Endothelial cell of umbilical vein (primary cell): ENCODE measurements at regions not wholly inside any gene's neighbourhood (a gene's known extent, or its start where the extent isn't known, plus 50 kb on each side); places are given as distances from the start of the nearest gene placed in this dataset.

Experiments
- BruUV-seq: library from RNA; stranded (reverse); fragments of 400-500 nt; replicated peaks from 2 replicates; lab custom pipeline; 2021; lab: Mats Ljungman, UMichigan
- CTCF ChIA-PET: fragments of 300-600, 350-600 bp; sonication (Branson Sonifier 250); formaldehyde crosslinking; loops from one replicate; lab custom pipeline; 2021; ENCODE audit warnings: antibody characterized with exemption, inconsistent platforms; lab: Charles Lee
- POLR2A ChIA-PET: fragments of 300-600, 350-600 bp; sonication (Branson Sonifier 250); formaldehyde crosslinking; loops from one replicate; lab custom pipeline; 2021; ENCODE audit warnings: antibody characterized with exemption, inconsistent platforms; lab: Charles Lee
- DNase-seq: peaks from one replicate; pipeline ENCODE4 v3.0.0-alpha.2; 2011; ENCODE audit warnings: low read depth, low spot score
- FAIRE-seq: peaks from 2 replicates; lab custom pipeline; 2011; peaks lifted over from hg19 to GRCh38; lab: Jason Lieb, UNC
- H2AFZ ChIP-seq: 2 replicates; pipeline ENCODE4 v1.6.0; 2012; ENCODE audit warnings: low read depth, low read length, control low read depth, inconsistent platforms
- H3K27ac ChIP-seq: 2 replicates; pipeline ENCODE4 v1.5.1; 2011; ENCODE audit warnings: low read depth, mild to moderate bottlenecking, control low read depth, low read length, moderate library complexity; ENCODE audit not compliant: insufficient read depth
- H3K27me3 ChIP-seq, 2 experiments: 2 replicates each; pipeline versions ENCODE4 v1.6.0 to v1.6.1; 2011; ENCODE audit warnings: low read length in 2 of 2, mixed read lengths in 1 of 2; ENCODE audit not compliant: control insufficient read depth in 2 of 2, insufficient read depth in 2 of 2
- H3K36me3 ChIP-seq, 2 experiments: 2 replicates in 1 of 2; 3 replicates in 1 of 2; pipeline ENCODE4 v1.5.1; 2011; ENCODE audit warnings: low read length in 2 of 2, mild to moderate bottlenecking in 1 of 2, moderate library complexity in 1 of 2; ENCODE audit not compliant: control insufficient read depth in 2 of 2, insufficient read depth in 2 of 2; ENCODE audit errors: extremely low read depth in 1 of 2
- H3K4me1 ChIP-seq: 3 replicates; pipeline ENCODE4 v1.5.1; 2011; ENCODE audit warnings: mild to moderate bottlenecking, low read length; ENCODE audit not compliant: control insufficient read depth, insufficient read depth; ENCODE audit errors: extremely low read depth
- H3K4me2 ChIP-seq: 2 replicates; pipeline ENCODE4 v1.6.1; 2011; ENCODE audit warnings: low read length, control low read depth, mixed read lengths; ENCODE audit not compliant: insufficient read depth
- H3K4me3 ChIP-seq, 3 experiments: fragments of 200-600 bp in 1 of 3; sonication (generic), shearing (Covaris generic) in 1 of 3; replicated peaks in 1 of 3; 2 replicates each; pipeline ENCODE4 v1.5.1; 2011 to 2016; ENCODE audit warnings: control low read depth in 3 of 3, low read length in 3 of 3, mild to moderate bottlenecking in 2 of 3, inconsistent platforms in 1 of 3, low read depth in 1 of 3, moderate library complexity in 1 of 3; ENCODE audit not compliant: insufficient read depth in 1 of 3
- H3K79me2 ChIP-seq: 2 replicates; pipeline ENCODE4 v1.6.0; 2012; ENCODE audit warnings: low read length, inconsistent platforms; ENCODE audit not compliant: control insufficient read depth, insufficient read depth
- H3K9ac ChIP-seq: replicated peaks from 2 replicates; pipeline ENCODE3; 2011; ENCODE audit warnings: low read length, control low read depth; ENCODE audit not compliant: insufficient read depth; ENCODE audit errors: extremely low read depth
- H3K9me1 ChIP-seq: replicated peaks from 3 replicates; pipeline ENCODE4 v1.6.0; 2011; ENCODE audit warnings: mild to moderate bottlenecking, low read length; ENCODE audit not compliant: control insufficient read depth, insufficient read depth; ENCODE audit errors: extremely low read depth
- H3K9me3 ChIP-seq: replicated peaks from 2 replicates; pipeline ENCODE4 v1.5.1; 2012; ENCODE audit warnings: low read length, inconsistent platforms; ENCODE audit not compliant: control insufficient read depth, insufficient read depth
- H4K20me1 ChIP-seq: replicated peaks from 2 replicates; pipeline ENCODE3; 2011; ENCODE audit warnings: mild to moderate bottlenecking, low read length; ENCODE audit not compliant: control insufficient read depth, insufficient read depth; ENCODE audit errors: extremely low read depth
- EZH2 ChIP-seq: IDR thresholded peaks from 2 replicates; pipeline ENCODE4 v1.6.1; 2012; ENCODE audit warnings: borderline replicate concordance, low read depth, mild to moderate bottlenecking, moderate library complexity, low read length, inconsistent platforms; ENCODE audit not compliant: severe bottlenecking
- FOS ChIP-seq: IDR thresholded peaks from 2 replicates; pipeline ENCODE4 v1.6.1; 2011; ENCODE audit warnings: mild to moderate bottlenecking, low read length, moderate library complexity, borderline replicate concordance; ENCODE audit not compliant: insufficient read depth
- GATA2 ChIP-seq: IDR thresholded peaks from 2 replicates; pipeline ENCODE4 v1.7.0; 2011; ENCODE audit warnings: low read depth, mild to moderate bottlenecking, moderate library complexity, mixed read lengths, low read length; ENCODE audit not compliant: insufficient read length, insufficient read depth
- JUN ChIP-seq: IDR thresholded peaks from 2 replicates; pipeline ENCODE4 v1.6.1; 2011; ENCODE audit warnings: borderline replicate concordance, low read depth; ENCODE audit not compliant: insufficient read length, insufficient read depth
- MAX ChIP-seq: IDR thresholded peaks from 2 replicates; pipeline ENCODE4 v1.6.1; 2011; ENCODE audit not compliant: insufficient read depth, insufficient read length
- MYC ChIP-seq: IDR thresholded peaks from one replicate; pipeline ENCODE4 v1.6.1; 2011; ENCODE audit warnings: mild to moderate bottlenecking, low read depth, low read length
- POLR2A ChIP-seq: IDR thresholded peaks from 2 replicates; pipeline ENCODE4 v1.6.1; 2012; ENCODE audit warnings: low read depth, mild to moderate bottlenecking, control low read depth, low read length
- POLR2AphosphoS5 ChIP-seq: IDR thresholded peaks from 2 replicates; pipeline ENCODE4 v1.6.1; 2012; ENCODE audit warnings: low read depth, mild to moderate bottlenecking, control low read depth, low read length, moderate library complexity; ENCODE audit not compliant: insufficient read depth
- dilution Hi-C: fragments of 300-500 bp; cut with MboI; formaldehyde crosslinking; loops from one replicate; pipeline ENCODE4 v1.15.0; 2019; ENCODE audit warnings: low sequenced_read_pairs; ENCODE audit not compliant: extremely low pct_ligation_motif_present
- intact Hi-C: fragments of 100-400 bp; cut with micrococcal nuclease; formaldehyde crosslinking; loops from one replicate; pipeline ENCODE4 v1.10.0; 2022

GRCh38 chr3:190249414-190249813 is 72.8 kb downstream of the CLDN1 start:
- Histone ChIP-seq H3K4me3 (no peak overlapping the region), H3K79me2 (no peaks in the 10 kb centered on the region), H3K36me3 (no peaks in the 10 kb centered on the region), H3K9ac (no peak overlapping the region), H2AFZ (no peak overlapping the region), H3K4me2 (no peak overlapping the region), H3K27ac (no peak overlapping the region), H3K9me3 (no peaks in the 10 kb centered on the region), H3K27me3 (no peaks in the 10 kb centered on the region), H3K4me1 (no peaks in the 10 kb centered on the region), H4K20me1 (no peaks in the 10 kb centered on the region), H3K9me1 (no peaks in the 10 kb centered on the region)
- intact Hi-C loops (no loop called here), dilution Hi-C loops (no loop called here)
- no TSS peak for BruUV-seq
- DNase-seq, result no peak
- no peak for FAIRE-seq
- ChIA-PET POLR2A (no interaction called here), CTCF (interaction anchor here (1.0 kb wide), 1 partner anchor 288 kb away, joined by 3 read pairs; no protein-coding TSS in a partner anchor)
- TF ChIP-seq MAX, result no peak
- TF ChIP-seq POLR2AphosphoS5, result no peak
- TF ChIP-seq JUN, result no peak
- TF ChIP-seq EZH2, result no peak
- no peak for TF ChIP-seq POLR2A
- no peak for TF ChIP-seq FOS
- no peak for TF ChIP-seq MYC
- no peak for TF ChIP-seq GATA2

- ChIA-PET POLR2A (no interaction called here), CTCF (no interaction called here)
- H3K9ac ChIP-seq, result no peak overlapping the region
- H3K4me3 ChIP-seq, result no peak overlapping the region
- no peaks in the 10 kb centered on the region for H3K4me1 ChIP-seq
- BruUV-seq, result no TSS peak
- no peak overlapping the region for H3K27ac ChIP-seq
- no peaks in the 10 kb centered on the region for H3K27me3 ChIP-seq
- DNase-seq, result no peak
- TF ChIP-seq GATA2 (no peak), EZH2 (no peak)
- no peaks in the 10 kb centered on the region for H3K9me1 ChIP-seq
- H3K79me2 ChIP-seq, result no peaks in the 10 kb centered on the region
- H3K4me2 ChIP-seq, result no peak overlapping the region
- no peak for FAIRE-seq
- H3K9me3 ChIP-seq, result no peaks in the 10 kb centered on the region
- intact Hi-C loops, result no loop called here
- dilution Hi-C loops, result no loop called here
- H2AFZ ChIP-seq, result no peak overlapping the region
- H4K20me1 ChIP-seq, result no peaks in the 10 kb centered on the region
- no peaks in the 10 kb centered on the region for H3K36me3 ChIP-seq
Observed at GRCh38 chr3:190242147-190242546, 80.1 kb downstream of the CLDN1 start.
